HG03571 (cell line): ENCODE measurements at regions not wholly inside any gene's neighbourhood (a gene's known extent, or its start where the extent isn't known, plus 50 kb on each side); places are given as distances from the start of the nearest gene placed in this dataset.
"Not testable (repeated sequence)": the region's sequence is repeated elsewhere in the genome, so short reads cannot be mapped to it uniquely, and the experiment has no call there.

Experiments
- ATAC-seq: cut with Tn5 transposase; IDR thresholded peaks from one replicate; pipeline ENCODE4 v1.9.1; 2021; ENCODE audit not compliant: unreplicated experiment

DNA sequence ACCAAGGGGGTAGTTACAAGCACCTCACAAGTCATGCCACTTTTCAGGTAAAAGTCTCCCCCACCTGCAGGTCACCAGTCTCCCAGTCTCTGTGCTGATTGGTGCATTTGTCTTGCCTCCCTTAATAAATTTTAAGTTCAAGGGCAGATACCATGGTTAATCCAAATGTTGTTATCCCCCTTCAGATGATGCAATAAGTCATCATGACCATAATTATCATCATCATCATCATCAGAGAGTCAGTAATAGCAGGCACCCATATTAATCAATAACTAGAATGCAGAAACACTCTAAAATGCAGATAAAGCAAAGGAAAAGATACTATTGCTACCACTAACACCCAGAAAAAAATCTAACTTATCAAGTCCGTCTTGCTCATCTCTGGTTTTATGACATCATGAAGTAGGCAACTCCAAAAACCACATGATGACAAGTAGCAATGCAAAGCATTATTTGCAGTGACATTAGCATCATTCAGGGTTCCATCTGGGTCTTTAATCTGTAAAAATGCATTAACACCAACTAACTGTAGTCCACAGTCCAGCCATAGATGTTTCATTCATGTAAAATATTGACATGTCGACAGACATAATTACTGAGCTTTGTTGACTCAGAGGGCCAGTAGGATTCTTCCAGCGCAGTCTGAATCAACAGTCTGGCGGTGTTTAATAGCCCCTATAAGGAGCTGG, 492.0 kb upstream of the RUNX1 start:
- ATAC-seq = no peak

DNA sequence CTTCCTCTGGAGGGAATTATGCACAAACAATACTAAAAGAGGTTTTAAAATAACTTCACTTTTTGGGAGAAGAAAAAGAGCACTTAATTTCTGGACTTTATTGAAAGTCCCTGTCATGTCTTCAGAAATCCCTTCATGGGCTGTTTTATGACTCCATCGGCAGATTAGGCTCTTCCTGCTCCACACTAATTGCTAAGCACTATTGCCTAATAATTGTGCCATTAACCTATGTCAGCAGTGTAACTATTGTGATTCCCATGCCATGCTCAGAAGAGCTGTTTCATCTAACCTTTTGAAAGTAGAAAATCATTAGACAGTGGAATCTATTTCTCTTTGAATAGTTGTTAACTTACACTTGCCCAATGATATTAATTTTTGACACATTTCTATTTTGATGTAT, 489.3 kb upstream of the RUNX1 start:
- ATAC-seq = no peak

DNA sequence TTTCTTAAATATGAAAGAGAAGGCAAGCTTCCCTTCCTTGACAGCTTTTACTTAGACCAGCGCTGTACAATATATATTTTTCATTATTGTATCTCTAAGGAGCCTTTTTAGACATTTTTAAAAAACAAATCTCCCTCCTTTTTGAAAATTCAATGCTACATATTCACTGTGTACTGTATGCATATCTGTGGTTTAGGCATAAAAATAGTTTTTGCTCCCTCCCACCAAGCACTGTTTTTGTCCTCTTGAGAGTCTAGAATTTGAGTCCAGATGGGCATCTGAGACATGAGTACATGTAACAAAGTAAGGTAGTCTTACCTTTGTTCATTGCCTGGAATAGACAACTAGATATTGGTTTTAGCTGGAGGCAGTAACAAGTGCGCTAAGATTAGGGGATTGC, 488.5 kb upstream of the RUNX1 start:
- no peak for ATAC-seq

DNA sequence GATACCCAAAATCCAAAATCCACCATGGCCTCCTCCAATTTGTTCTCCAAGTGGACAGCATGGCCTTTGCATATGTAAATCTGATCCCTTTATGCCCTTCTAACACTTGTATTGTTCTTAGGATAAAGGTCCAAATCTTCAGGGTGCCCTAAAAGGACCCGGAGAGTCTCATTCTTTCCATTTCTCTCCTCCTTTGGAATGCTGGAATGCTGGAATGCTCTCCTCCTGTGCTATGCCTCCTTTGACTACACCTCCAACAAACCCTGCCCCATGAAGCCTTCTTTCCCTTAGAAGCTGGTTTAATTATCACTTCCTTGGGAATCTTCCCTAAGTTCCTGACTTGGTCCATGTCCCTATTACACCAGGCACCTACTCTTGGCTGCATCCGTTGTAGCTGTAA, 484.8 kb upstream of the RUNX1 start:
- no peak for ATAC-seq

DNA sequence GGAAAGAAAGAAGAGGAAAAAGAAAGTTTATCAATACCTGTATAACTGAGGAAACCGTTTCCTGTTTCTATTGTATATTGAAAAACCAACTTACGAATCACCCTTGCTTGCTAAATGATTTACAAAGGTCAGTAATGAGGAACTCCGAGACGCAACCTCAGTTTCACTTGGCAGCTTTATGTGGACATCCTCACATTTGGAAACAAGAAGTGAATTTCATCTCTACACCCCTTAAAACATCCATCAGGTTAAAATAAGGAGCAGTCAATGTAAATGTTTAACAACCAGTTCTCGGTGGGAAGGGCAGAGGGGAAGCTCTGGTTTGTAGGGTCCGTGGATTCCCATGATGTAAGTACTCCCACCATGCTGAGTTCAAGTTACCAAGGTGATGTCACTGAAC, 481.7 kb upstream of the RUNX1 start:
- no peak for ATAC-seq

DNA sequence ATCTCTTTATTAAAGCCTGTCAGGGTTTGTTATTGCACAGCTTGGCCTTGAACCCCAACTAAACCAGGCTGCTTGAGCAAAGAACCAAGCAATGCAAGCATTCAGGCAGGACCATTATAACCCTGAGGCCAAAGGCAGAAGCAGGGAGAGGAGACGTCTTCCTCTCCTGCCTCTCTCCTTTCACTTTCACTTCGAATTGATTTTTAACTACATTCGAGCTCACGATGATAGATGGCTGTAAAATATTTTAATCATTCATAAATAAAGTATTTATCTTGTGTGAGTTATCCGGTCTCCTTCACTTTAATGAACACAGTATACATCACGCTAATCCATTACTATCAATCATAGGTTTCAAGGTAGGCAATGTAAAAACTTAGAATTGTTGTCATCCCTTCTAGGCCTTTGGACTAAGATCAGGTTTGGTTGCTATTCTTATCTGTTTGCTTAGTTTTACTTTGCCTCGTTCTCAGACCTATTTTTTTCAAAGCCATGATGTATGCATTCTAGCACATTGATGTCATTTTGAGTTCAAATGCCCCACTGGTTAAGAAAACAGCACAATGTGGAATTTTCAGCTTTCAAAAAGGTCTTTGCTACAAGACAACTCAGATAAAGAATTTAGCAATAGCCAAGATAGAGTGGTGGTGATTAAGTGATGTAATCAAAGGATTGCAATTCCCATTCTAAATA, 480.2 kb upstream of the RUNX1 start:
- ATAC-seq = no peak

DNA sequence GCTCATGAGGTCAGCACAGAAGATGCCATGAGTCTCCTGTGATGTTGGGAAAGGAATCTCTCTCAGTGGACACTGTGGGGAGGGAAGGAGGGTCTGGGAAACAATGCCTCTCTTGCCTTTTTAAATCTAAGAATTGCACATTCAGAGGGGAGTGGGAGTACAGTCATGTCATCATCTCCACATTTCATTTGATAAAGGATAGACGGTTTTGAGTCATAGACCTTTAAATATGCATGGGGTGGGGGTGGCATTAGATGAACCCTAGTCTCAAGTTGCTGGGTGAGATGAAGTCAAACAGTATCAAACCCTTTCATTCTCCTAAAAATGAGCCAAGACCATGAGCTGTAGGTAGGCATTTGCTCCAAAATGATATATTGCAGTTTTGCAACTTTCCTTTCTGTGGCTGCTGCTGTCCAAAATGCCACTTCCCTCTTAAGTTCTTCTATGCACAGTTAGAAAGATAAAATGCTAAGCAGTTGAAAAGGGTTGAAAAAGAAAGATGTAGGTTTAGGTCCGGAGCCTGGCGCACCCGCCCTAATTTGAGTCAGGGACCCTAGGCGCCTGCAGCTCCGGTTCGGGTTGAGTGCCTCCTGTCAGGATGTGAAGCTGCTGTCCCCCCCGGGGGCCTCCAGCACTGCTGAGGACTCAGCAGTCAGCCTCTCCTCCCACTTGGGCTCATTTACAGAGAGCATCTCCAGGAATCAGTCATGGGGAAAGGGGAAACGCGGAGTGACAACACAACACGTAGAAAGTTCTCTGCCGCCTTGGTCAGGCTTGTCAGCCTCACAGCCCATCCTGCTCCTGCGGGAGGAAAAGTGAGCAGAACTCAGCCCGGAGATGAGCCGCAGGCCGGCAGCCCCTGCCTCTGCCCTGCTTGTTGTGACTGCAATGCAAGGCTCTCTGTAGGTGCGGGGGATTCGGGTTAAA, 479.3 kb upstream of the RUNX1 start:
- ATAC-seq = no peak

DNA sequence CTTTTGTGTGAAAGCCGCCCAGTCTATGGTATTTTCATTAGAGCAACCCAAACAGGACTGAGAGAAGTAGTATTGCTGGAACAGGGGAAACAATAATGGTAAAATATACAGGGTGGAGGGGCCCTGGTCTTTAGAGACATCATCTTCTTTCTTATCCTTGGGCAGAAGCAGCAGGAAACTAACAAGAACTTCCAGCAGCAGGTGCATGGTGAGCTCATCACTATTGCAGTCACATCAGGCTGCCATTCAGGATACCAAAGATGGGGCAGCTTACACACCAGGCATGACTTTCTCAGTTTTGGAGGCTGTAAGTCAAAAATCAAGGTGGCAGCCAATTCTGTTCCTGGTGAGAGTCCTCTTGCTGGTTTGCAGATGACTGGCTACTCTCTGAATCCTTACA, 478.3 kb upstream of the RUNX1 start:
- no peak for ATAC-seq

DNA sequence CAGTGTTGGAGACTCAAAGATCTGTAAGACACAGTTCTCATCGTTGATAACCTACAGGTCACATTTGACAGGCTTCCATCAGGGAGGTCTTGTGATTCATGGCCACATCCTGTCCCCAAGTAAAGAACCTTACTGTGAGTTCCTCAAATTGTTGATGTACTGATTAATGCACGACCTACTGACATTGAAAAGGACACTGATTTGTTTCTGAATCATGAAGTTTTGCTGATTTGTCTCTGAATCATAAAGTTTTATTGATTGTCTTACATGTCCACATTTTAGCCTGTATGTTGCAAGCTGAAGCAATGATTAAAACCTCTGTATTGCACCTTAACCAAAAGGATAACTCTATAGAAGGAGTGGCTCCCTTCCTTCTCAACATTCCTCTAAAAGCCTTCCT, 476.3 kb upstream of the RUNX1 start:
- ATAC-seq = no peak

DNA sequence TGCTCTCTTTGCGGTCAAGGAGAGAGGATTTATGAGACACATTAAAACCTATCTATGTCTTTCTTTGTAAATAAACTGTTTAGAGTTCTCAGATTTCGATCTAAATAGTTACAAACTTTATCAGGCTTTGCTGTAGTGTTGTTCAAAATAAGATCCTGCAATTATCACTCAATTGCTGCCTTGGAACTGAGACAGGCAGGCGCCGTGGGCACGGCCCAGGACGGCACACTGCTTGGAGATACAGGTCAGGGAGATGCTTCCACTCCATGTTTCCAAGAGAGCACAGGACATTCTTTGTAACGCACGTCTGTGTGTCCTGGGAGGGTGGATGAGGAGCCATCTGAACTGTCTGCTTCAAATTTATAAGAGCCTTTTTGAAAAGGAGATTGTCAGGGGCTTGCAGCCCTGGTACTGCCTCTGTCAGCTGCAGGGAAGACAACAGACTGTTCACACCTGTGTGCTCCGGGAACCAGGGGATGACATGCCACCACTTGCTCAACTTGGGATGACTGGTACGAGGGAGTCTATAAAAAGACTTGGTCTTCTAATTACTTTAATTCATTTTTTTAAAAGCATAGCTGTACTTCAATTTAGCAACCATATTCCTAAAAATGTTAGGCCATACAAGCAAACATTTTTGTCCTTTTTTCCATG, 472.9 kb upstream of the RUNX1 start:
- no peak for ATAC-seq

DNA sequence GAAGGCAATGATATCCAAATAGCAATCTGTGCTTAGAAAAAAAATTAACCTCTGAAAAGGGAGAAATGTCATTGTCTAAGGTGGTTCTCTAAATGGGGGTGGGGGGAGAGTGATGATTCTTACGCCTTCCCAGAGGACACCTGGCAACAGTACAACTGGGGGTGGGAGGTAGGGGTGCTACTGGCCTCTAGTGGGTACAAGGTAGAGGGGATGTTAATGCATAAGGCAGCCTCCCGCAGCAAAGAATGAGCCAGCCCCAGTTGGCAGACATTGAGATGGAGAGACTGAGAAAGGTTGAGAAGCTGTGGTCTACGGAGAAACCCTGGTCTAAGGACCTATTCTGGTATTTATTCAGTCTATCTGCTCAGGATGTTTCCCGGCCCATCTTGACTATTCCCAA, 472.2 kb upstream of the RUNX1 start:
- no peak for ATAC-seq

DNA sequence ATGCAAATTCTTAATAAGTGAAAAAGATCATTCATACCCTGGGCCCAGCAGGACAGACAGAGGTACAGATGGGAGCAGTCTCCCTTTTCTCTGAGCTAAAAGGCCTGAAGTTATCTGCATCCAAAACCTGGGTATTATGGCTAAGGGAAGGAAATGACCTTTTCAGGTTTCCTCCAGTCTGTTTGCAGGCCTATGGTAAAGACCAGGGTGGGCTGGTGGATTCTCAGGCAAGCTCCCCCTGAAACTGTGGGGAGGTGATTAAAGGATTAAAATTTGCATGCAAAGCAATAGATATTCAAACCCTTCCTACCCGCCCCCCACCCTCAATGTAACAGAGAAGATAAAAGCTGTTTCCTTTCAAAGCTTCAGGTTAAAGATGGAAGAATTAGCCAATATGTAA, 471.8 kb upstream of the RUNX1 start:
- no peak for ATAC-seq

DNA sequence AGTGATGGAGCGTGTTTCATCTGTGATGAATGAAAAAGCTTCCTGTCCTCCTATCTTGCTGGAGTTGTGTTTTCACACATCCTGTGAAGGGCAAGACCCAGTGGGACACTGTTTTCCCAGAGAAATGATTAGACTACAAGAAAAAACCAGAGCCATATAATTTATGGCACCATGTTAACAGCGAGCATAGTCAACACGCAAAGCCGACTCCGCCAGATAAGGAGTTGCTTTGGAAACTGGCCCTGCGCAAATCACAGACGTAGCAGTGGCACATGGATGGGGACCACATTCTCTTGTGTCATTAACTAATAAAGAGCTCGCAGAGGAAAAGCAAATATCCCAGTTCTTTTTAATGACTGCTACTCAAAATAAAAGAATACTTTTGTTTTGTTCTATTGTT, 471.2 kb upstream of the RUNX1 start:
- no peak for ATAC-seq

DNA sequence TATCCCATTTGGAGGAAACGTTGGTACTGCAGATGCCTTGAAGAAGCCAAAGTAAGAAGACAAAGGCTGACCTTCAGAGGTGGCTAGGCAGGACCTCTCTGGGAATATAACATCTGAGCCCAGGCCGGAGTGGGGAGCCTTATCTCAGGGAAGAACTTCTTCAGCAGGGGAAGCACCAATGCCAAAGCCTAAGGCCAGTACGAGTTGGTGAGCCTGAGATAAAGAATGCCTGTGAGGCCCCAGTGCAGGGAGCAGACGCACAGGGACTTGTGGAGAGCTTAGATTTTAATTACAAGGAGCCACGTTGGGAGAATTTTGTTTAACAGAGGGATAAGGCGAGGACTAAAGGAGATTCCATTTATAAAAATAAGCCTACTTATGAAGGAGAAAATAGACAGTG, 468.8 kb upstream of the RUNX1 start:
- ATAC-seq = no peak

DNA sequence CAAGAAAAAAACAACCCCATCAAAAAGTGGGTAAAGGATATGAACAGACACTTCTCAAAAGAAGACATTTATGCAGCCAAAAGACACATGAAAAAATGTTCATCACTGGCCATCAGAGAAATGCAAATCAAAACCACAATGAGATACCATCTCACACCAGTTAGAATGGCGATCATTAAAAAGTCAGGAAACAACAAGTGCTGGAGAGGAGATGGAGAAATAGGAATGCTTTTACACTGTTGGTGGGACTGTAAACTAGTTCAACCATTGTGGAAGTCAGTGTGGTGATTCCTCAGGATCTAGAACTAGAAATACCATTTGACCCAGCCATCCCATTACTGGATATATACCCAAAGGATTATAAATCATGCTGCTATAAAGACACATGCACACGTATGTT, 467.2 kb upstream of the RUNX1 start:
- ATAC-seq = not testable (repeated sequence)

DNA sequence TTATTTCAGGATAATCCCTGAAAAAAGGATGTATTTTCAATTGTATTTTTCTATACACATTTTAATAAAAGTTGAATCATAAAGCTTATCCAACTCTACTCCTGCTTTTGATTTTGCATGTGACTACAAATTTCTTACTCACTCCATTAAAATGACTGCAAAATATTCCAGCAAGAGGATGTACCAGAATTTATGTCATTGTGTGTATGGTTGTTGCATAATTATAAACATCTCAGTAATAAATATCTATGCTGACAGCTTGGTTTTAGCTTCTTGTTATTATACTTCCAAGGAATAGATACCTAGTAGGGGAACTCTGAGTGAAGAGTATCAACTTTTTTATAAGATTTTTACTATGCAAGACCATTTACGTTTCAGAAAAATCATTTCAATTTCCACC, 463.2 kb upstream of the RUNX1 start:
- no peak for ATAC-seq

DNA sequence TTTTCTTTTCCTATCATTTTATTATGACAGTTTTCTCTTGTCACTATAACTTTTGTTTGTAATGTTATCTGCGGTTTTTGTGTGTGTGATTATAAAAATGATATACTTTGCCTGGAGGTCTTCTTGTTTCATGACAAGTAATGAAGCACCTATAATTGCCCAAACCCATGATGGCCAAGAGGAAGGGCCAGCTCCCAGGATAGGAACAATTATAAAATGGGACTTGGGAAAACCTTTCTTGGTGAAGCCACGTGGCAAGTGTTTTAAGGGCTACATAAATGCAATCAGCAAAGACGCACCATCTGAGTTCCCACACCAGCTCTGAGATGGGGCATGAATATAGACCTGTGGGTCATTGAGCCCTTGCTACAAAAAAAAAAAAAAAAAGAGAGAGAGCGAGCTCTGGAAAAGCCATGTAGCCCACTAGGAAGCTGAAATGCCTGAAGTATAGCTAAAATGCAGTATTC, 462.6 kb upstream of the RUNX1 start:
- no peak for ATAC-seq

DNA sequence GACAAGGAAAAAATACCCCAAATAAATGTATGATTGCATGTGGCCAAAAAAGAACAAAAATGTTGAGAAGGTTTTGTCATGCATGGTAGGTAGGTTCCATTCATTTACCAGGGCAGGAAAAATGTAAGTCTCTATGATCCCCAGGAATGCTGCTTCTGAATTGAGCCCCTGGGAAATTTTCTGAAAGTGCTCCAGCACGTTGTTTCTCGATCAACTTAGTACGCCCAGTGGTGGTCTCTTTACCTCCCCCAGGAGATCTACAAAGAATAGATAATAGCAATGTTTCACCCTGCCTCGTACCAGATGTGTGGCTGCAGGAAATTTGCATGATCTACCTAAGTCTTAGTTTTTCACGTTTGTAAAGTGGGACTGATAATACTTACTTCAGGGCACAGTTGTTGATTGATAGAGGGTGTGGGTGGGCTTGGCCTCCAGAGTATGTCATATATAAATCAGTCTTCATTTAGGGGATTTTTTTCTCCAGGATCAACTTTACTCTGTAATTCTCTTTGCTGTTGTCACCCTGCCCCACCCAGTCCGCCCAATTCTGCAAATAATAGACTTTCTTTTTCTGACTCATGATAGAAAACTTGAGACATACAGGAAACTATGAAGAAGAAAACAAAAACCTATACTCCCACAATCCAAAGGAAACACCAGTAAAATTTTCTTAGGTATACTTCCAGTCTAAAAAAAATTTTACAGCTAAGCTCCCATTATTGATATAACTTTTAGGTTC, 462.0 kb upstream of the RUNX1 start:
- ATAC-seq = no peak

DNA sequence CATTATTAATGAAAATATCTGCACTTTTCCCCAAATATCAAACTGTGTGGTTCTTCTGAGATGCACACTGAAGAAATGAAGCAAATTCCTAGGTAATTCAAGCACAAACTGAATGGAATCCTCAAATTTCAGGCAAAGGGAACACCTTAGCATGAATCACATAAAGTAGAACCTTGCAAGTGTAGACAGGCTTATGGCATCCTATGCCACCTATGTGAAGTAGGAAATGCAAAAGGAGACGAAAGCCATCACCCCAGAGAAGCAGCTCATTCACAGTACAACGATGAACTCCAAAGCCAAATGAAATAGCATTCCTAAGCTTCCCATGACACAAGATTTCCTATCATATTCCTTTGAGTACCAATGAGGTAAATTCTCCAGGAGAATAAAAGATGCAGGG, 461.2 kb upstream of the RUNX1 start:
- no peak for ATAC-seq

DNA sequence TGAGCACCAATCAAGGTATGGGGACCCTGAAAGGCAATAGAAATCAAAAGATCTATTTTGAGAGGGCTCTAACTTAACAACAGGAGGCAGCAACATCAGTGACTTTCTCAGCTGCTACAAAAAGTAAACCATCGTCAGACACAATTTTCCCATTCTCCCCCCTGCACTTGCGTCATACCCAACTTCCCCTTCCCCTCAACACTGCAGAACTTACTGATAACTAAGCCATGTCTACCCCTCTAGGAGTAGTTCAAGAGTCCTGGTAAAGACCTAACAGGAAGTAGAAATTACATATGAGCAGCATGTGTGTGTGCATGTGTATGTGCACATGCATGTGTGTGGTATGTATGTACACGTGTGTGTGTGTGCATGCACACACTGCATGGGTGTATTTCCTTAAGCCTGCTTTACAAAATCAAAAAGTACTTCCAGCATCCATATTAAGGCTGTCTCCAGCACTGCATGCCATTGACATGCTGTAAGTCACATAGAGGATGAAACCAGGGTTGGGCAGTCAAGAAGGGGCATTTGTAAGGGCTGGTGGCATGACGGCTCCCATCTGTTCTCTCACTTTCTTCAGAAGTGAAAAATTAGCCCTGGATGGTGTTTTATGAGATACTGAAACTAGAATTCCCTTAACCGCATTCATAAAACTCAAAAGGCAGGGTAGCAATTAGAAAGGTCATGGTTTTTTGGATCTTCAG, 460.1 kb upstream of the RUNX1 start:
- no peak for ATAC-seq
